Fibroblast of the aortic adventitia (primary cell): ENCODE measurements at regions not wholly inside any gene's neighbourhood (a gene's known extent, or its start where the extent isn't known, plus 50 kb on each side); places are given as distances from the start of the nearest gene placed in this dataset.
"Not testable (repeated sequence)": the region's sequence is repeated elsewhere in the genome, so short reads cannot be mapped to it uniquely, and the experiment has no call there.

Source experiments
- DNase-seq: peaks from one replicate; pipeline ENCODE4 v3.0.0-alpha.2; 2010; ENCODE audit warnings: low read depth
- H3K4me3 ChIP-seq: 2 replicates; pipeline ENCODE4 v1.5.1; 2011; ENCODE audit warnings: low read depth, mild to moderate bottlenecking, control low read depth, low read length, moderate library complexity
- CTCF ChIP-seq: IDR thresholded peaks from 2 replicates; pipeline ENCODE4 v1.5.1; 2011; ENCODE audit warnings: mild to moderate bottlenecking, low read length, control low read depth, inconsistent platforms; ENCODE audit not compliant: insufficient read depth

- no peak for DNase-seq
- no peak overlapping the region for H3K4me3 ChIP-seq
- no peak for TF ChIP-seq CTCF
Measured at GRCh38 chr12:5173511-5174011, 129.9 kb downstream of the KCNA5 start.

GRCh38 chr12:5175415-5175814, 131.7 kb downstream of the KCNA5 start:
- H3K4me3 ChIP-seq, DNase-seq: not testable (repeated sequence)

- H3K4me3 ChIP-seq = no peak overlapping the region
- no peak for DNase-seq
- no peak for TF ChIP-seq CTCF
Measured at GRCh38 chr12:5176036-5176435, 132.4 kb downstream of the KCNA5 start.

DNA sequence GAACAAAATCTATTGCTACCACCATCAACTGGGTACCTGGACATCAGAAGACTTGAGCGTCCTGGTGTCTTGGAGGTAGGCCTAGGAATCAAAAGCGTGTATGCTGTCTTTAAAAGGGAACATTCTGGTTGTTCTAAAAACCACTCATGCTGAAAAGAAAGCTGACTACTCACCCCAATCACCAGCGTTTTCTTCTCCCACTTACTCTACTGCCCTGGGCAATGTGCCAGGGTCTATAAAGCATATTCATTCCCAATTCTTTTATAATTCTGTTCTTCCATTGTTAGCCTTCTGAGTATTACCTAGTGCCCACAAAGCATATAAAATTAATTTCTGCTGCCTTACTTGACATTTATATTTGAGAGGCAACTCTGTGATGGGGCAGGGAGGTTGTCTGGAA, 133.4 kb downstream of the KCNA5 start:
- TF ChIP-seq CTCF = no peak
- no peak overlapping the region for H3K4me3 ChIP-seq
- DNase-seq = no peak

DNA sequence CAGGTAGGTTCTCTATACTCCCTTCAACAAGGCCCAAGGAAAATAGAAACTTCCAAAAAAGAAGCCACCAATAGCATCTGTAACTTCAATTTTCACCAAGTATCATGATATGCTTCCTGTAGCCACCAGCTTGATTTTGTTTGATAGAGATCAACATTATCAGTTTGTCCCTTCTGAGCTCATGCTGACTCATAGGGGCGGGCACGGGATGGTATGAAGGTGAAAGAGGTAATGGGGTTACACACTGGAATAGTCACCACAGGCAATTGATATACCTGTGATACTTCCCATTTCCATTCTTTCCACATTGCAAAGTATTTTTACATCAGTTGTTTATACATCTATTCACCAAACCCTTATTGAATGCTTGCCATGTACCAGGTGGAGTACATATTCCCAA, 134.1 kb downstream of the KCNA5 start:
- no peak overlapping the region for H3K4me3 ChIP-seq
- no peak for DNase-seq
- no peak for TF ChIP-seq CTCF

DNA sequence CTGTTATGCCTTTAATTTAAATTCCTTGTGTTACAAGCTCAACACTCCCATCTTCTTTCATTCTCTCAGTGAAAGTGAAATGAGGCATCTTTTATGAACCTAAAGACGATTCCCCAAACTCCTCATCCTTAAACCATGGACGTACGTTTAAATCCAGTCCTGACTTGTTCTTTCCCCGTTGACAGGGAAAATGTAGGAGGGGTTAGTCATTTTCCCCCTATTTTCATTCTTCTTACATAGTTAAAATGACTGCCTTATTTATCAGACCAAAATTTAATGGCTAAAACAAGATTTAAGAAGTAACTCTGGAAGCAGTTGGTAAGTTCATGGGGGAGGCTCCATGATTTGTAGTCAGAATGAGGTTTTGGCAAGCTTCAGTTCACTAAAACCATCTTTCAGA, 134.9 kb downstream of the KCNA5 start:
- H3K4me3 ChIP-seq = no peak overlapping the region
- no peak for DNase-seq
- TF ChIP-seq CTCF = no peak

GRCh38 chr12:5180496-5180895, 136.8 kb downstream of the KCNA5 start:
- DNase-seq = no peak
- TF ChIP-seq CTCF = no peak
- no peak overlapping the region for H3K4me3 ChIP-seq
